Peyer's patch (tissue), 4 donors: ENCODE measurements at regions not wholly inside any gene's neighbourhood (a gene's known extent, or its start where the extent isn't known, plus 50 kb on each side); places are given as distances from the start of the nearest gene placed in this dataset.

ENCODE experiments used
- CTCF ChIP-seq, 6 experiments: fragments of 450-650 bp in 4 of 6; fragments of 200-600 bp in 2 of 6; sonication (generic) in 1 of 6; IDR thresholded peaks; one replicate each; pipeline ENCODE4 v1.5.1; 2017 to 2019; ENCODE audit warnings: antibody characterized with exemption in 6 of 6, mild to moderate bottlenecking in 3 of 6, moderate library complexity in 1 of 6
- POLR2A ChIP-seq, 2 donors: fragments of 450-650 bp; IDR thresholded peaks; one replicate each; pipeline ENCODE4 v1.5.1; 2017; ENCODE audit warnings: antibody characterized with exemption in 2 of 2, mild to moderate bottlenecking in 2 of 2, moderate library complexity in 2 of 2

GRCh38 chr7:13407911-13408310 is 581.6 kb downstream of the ETV1 start:
- no peak for TF ChIP-seq CTCF (IDR thresholded peaks at IDR 0.05)
- TF ChIP-seq POLR2A (IDR thresholded peaks at IDR 0.05): no peak
